ENCODE measurements at regions not wholly inside any gene's neighbourhood (a gene's known extent, or its start where the extent isn't known, plus 50 kb on each side); places are given as distances from the start of the nearest gene placed in this dataset.
"Not testable (repeated sequence)": the region's sequence is repeated elsewhere in the genome, so short reads cannot be mapped to it uniquely, and the experiment has no call there.

DNA sequence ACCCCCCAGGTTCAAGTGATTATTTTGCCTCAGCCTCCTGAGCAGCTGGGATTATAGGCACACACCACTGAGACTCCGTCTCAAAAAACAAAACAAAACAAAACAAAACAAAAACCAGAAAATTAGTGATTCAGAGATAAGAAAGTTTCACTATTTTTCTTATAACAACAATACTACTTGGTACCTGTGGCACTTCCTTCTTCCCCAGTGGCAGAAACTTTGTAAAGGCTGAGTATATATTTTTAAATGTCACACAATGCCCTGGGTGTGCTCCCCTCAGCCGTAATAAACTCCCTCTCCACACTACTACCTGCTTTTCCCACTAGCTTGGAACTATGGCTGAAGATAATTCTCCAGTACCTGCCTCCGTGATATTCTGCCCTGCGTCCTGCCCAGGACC lies 177.7 kb upstream of the TTC14 start:
- not testable (repeated sequence) for DNase-seq

- DNase-seq = no peak
Measured at GRCh38 chr3:180430896-180431295, 171.1 kb upstream of the TTC14 start.

DNA sequence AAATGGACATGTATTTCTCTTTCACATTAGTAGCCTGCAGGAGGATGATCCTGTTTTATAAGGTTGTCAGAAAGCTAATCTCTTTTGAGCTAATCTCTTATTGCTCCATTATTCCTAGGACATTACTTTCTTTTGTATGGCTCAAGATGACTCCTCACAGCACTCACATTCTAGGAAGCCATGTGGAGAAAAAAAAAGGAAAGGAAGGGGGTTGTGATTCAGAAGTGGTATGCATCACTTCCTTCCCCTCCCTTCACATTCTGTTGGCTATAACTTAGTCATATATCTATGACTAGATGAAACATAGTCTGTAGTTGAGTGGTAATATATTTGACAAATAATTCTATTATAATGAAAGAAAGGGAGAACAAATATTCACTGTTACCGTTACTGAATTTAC lies 168.8 kb upstream of the TTC14 start:
- DNase-seq = no peak

- DNase-seq = no peak
Measured at GRCh38 chr3:180447136-180447535, 154.8 kb upstream of the TTC14 start.

DNA sequence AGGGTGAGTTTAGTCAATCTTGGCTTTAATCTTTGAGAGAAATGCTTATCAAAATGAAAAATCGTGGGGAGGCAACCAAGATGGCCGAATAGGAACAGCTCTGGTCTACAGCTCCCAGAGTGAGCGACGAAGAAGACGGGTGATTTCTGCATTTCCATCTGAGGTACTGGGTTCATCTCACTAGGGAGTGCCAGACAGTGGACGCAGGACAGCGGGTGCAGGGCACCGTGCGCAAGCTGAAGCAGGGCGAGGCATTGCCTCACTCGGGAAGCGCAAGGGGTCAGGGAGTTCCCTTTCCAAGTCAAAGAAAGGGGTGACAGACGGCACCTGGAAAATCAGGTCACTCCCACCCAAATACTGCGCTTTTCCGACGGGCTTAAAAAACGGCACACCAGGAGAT lies 153.6 kb upstream of the TTC14 start:
- DNase-seq = not testable (repeated sequence)

DNA sequence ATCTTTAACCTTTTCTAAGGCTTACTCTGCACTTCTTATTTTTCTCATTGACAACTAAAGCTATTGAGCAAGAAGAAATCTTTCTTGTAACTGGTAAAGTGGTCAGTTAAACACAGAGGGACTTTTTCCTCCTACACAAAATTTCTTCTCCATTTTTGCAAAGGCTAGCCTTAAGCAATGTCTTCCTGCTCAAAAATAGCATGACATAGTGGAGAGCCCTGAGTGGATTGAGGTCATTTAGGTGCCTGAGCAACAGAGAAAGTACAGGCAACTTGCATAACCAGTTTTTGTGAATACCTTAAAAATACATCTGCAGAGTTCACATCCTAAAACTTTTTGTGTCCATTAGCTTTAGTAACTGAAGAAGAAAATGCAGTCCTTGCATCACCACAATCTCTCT lies 144.7 kb upstream of the TTC14 start:
- DNase-seq = no peak

DNA sequence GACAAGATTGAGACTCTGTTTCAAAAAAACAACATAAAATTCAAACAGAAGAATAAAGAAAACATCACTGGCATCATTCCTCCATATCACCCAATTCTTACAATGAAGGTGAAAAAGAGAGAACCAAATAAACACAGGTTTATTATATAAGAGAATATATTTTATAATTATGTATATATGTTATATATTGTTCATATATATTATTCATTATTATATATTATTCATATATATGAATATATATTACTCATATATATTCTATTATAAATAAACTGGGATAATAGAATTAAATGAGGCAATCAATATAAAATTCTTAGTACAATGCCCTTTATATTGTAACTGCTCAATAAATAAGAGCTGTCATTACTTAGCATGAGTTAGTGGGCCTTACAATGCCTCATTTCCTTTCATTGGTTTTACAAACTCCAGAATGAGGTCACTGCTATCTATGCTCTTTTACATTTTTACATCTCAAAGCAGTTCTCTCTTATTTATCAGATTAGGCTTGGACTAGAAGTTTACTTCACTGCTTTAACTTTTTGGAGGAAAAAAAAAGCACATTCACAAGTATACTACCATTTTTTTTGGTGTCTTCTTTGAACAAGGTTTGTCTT lies 135.5 kb upstream of the TTC14 start:
- DNase-seq = no peak

GRCh38 chr3:180467177-180467576 lies 134.8 kb upstream of the TTC14 start:
- DNase-seq = no peak

DNA sequence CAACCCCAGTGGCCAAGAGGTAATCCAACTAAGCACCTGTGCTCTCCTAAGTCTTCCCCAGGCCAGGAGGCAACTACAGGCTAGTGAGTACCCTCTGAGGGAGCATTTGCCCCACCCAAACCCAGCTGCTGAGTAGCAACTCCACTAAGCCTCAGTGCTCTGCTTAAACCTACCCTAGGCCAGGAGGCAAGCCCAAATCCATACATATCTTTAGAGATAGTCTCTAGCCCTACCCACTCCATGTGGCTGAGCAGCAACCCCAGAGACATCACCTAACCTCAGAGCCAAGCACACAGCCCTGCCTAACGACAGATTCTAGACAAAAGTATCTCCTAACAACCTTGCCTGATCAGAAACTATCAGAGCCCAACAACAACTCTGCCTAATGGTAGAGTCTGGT lies 132.8 kb upstream of the TTC14 start:
- no peak for DNase-seq

- no peak for DNase-seq
Measured at GRCh38 chr3:180478695-180479094, 123.3 kb upstream of the TTC14 start.

GRCh38 chr3:180492047-180492446 lies 109.9 kb upstream of the TTC14 start:
- no peak for DNase-seq

DNA sequence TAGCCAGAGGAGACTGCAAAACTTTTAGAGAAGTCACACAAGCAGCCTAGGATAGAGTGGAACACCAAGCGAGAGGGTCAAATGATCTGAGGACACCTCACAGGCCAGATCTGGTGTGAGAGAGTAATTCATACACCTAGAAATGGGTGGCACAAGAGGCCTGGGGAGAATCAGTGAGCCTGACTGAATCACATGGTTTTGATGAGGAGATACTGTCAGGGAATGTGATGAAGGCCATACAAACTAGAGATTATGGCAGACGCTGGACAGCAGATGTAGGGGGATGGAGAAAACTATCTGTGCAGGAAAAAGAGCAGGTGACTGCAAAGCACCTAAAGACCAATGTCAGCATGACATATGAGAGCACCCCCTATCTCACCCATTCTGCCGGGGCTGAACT lies 105.0 kb upstream of the TTC14 start:
- DNase-seq = no peak

- no peak for DNase-seq
Measured at GRCh38 chr3:180516368-180516767, 85.6 kb upstream of the TTC14 start.

DNA sequence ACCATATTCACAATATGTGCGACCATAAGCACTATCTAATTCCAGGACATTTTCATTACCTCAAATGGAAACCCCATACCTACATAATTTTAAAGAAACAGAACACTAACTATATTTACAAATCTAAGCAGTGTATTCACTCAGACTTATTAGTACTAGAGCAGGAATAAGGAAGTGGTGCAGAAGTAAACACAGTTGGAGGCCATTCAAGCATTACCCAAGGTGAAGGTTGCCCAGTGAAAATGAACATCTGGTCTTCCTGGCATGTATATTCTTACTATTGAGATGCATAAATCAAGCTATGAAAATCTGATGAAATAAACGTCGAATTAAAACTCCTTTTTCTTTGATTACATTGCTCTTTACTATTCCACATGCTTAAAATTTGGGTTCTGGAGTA lies 78.9 kb upstream of the TTC14 start:
- no peak for DNase-seq

- no peak for DNase-seq
Measured at GRCh38 chr3:180528843-180529242, 73.1 kb upstream of the TTC14 start.

- DNase-seq = no peak
Measured at GRCh38 chr3:180529778-180530177, 72.2 kb upstream of the TTC14 start.

GRCh38 chr3:180530276-180530675 lies 71.7 kb upstream of the TTC14 start:
- no peak for DNase-seq

GRCh38 chr3:180531303-180532278 lies 70.4 kb upstream of the TTC14 start:
- no peak for DNase-seq

- DNase-seq = no peak
Measured at GRCh38 chr3:180534828-180535227, 67.1 kb upstream of the TTC14 start.

DNA sequence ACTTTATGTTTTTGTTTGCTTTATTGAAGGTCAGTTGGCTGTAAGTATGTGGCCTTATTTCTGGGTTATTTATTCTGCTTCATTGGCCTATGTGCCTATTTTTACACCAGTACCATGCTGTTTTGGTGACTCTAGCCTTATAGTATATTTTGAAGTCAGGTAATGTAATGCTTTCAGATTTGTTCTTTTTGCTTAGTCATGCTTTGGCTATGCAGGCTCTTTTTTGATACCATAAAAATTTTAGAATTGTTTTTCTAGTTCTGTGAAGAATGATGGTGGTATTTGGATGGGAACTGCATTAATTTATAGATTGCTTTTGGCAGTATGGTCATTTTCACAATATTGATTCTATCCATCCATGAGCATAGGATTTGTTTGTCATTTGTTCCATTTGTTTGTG lies 63.5 kb upstream of the TTC14 start:
- DNase-seq = no peak

DNA sequence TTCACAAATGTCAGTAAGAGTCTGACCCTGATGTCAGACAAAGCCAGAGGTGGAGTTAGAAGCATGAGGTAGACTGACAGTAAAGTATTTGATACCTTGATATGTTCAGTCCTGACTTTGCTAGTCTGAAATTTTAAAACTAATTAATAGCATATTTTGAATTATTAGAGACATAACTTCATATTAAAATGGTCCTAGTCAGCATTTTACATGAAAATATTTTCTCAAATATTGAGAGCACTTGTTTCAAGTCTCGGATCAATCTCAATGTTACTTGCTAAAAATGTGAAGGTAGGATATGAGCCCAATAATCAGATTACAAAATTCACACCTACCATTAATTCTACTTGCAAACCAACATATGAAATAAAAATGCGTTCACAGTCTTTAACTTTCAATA lies 58.1 kb upstream of the TTC14 start:
- DNase-seq = no peak

GRCh38 chr3:180546863-180547262 lies 55.1 kb upstream of the TTC14 start:
- no peak for DNase-seq

GRCh38 chr3:180548050-180548449 lies 53.9 kb upstream of the TTC14 start:
- DNase-seq = no peak
